Suprapubic skin (tissue), 4 donors: ENCODE measurements at regions not wholly inside any gene's neighbourhood (a gene's known extent, or its start where the extent isn't known, plus 50 kb on each side); places are given as distances from the start of the nearest gene placed in this dataset.

Experiments
- DNase-seq, 2 donors: peaks; one replicate each; pipeline ENCODE4 v3.0.0-alpha.2; 2019; ENCODE audit warnings: low spot score in 2 of 2
- H3K27ac ChIP-seq: fragments of 200-600 bp; sonication (generic); one replicate; pipeline ENCODE4 v1.5.1; 2019
- H3K27me3 ChIP-seq: fragments of 200-600 bp; sonication (generic); one replicate; pipeline ENCODE4 v1.5.1; 2019
- H3K36me3 ChIP-seq: fragments of 200-600 bp; sonication (generic); one replicate; pipeline ENCODE4 v1.5.1; 2019
- H3K4me1 ChIP-seq: fragments of 200-600 bp; sonication (generic); one replicate; pipeline ENCODE4 v1.5.1; 2019
- H3K4me3 ChIP-seq: fragments of 200-600 bp; sonication (generic); one replicate; pipeline ENCODE4 v1.5.1; 2019; ENCODE audit warnings: mild to moderate bottlenecking
- H3K9me3 ChIP-seq: fragments of 200-600 bp; sonication (generic); one replicate; pipeline ENCODE4 v1.5.1; 2019
- EP300 ChIP-seq: sonication (generic); formaldehyde crosslinking; IDR thresholded peaks from one replicate; pipeline ENCODE4 v1.6.1; 2017; ENCODE audit warnings: antibody characterized with exemption
- POLR2A ChIP-seq, 2 donors: fragments of 450-650 bp; IDR thresholded peaks; one replicate each; pipeline ENCODE4 v1.6.1; 2017; ENCODE audit warnings: antibody characterized with exemption in 2 of 2, mild to moderate bottlenecking in 2 of 2, moderate library complexity in 2 of 2
- POLR2AphosphoS5 ChIP-seq, 3 donors: sonication (generic); formaldehyde crosslinking; IDR thresholded peaks; one replicate each; pipeline ENCODE4 v1.6.1; 2017; ENCODE audit warnings: antibody characterized with exemption in 3 of 3
- WGBS: methylation state at CpG from one replicate; pipeline ENCODE4 v1.1.5; 2018; 5-methylcytosine and 5-hydroxymethylcytosine counted together
- TF ChIP-seq, protein P1 (sequence below), 2 donors: fragments of 200-600 bp in 1 of 2; fragments of 450-650 bp in 1 of 2; sonication (generic) in 1 of 2; IDR thresholded peaks; one replicate each; pipeline ENCODE4 v1.5.1; 2016 to 2019; ENCODE audit warnings: antibody characterized with exemption in 2 of 2, mild to moderate bottlenecking in 1 of 2, moderate library complexity in 1 of 2

DNA sequence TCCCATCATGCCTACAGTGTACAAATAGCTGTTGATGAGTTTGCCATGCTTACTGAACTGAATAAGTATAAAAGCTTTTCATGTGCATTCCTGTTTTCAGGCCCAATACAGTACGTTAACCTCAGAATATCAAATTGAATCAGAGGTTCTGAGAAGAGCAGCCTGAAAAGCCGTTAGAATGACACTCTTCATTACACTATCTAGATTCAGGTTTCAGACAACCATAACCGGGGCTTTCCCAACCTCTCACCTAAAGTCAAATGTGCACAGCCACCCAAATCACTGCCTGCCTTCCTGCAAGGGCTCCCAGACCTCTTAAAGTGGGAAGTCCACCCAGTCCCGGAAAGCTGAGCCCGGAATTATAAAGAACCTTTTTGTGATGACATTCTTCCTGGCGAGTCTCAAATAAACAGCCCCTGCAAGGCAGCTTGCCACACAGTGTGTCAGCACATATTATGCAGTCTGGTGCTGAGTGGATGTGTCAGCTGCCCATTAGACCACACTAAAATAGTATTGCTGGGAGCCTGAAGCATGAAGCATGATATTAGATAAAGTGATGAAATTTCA is 245.8 kb downstream of the TLE4 start:
- no peak overlapping the region for H3K27ac ChIP-seq
- H3K4me3 ChIP-seq = no peak overlapping the region
- no peaks in the 10 kb centered on the region for H3K36me3 ChIP-seq
- H3K27me3 ChIP-seq = no peaks in the 10 kb centered on the region
- TF ChIP-seq EP300 (no peak), POLR2A (IDR thresholded peaks at IDR 0.05) (no peak), POLR2AphosphoS5 (IDR thresholded peaks at IDR 0.05) (no peak)
- TF ChIP-seq, protein P1, sequence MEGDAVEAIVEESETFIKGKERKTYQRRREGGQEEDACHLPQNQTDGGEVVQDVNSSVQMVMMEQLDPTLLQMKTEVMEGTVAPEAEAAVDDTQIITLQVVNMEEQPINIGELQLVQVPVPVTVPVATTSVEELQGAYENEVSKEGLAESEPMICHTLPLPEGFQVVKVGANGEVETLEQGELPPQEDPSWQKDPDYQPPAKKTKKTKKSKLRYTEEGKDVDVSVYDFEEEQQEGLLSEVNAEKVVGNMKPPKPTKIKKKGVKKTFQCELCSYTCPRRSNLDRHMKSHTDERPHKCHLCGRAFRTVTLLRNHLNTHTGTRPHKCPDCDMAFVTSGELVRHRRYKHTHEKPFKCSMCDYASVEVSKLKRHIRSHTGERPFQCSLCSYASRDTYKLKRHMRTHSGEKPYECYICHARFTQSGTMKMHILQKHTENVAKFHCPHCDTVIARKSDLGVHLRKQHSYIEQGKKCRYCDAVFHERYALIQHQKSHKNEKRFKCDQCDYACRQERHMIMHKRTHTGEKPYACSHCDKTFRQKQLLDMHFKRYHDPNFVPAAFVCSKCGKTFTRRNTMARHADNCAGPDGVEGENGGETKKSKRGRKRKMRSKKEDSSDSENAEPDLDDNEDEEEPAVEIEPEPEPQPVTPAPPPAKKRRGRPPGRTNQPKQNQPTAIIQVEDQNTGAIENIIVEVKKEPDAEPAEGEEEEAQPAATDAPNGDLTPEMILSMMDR (IDR thresholded peaks at IDR 0.05) = no peak
- WGBS = 50% methylated on average over 6 of the region's 6 CpGs
- H3K4me1 ChIP-seq = peaks cover 3% of the 10 kb centered on the region
- DNase-seq = no peak
- H3K9me3 ChIP-seq = no peaks in the 10 kb centered on the region

DNA sequence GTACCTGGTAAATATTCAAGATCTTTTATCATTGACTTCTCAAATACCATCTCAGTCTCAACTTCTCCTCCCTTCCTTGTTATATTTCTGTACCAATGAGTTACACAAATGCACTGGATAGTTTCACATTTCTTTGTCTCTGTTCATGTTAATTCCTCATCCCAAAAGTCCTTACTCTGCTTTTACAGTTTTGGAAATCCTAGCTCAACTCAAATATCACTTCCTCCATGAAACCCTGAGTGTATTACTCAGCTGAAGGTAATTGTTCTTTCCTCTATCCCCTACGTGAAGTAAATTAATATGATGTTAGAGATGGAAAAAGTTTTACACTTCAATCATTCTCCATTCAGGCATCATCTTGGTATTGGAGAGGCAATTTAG is 241.5 kb downstream of the TLE4 start:
- Histone ChIP-seq H3K4me1 (peaks cover 11% of the 10 kb centered on the region), H3K27me3 (no peaks in the 10 kb centered on the region), H3K4me3 (no peak overlapping the region), H3K36me3 (no peaks in the 10 kb centered on the region), H3K27ac (no peak overlapping the region), H3K9me3 (no peaks in the 10 kb centered on the region)
- TF ChIP-seq, protein P1 (IDR thresholded peaks at IDR 0.05) = no peak
- TF ChIP-seq POLR2AphosphoS5 (IDR thresholded peaks at IDR 0.05) = no peak
- TF ChIP-seq EP300 = no peak
- no peak for TF ChIP-seq POLR2A (IDR thresholded peaks at IDR 0.05)
- 47% methylated on average over 1 of the region's 1 CpG for WGBS
- no peak for DNase-seq

DNA sequence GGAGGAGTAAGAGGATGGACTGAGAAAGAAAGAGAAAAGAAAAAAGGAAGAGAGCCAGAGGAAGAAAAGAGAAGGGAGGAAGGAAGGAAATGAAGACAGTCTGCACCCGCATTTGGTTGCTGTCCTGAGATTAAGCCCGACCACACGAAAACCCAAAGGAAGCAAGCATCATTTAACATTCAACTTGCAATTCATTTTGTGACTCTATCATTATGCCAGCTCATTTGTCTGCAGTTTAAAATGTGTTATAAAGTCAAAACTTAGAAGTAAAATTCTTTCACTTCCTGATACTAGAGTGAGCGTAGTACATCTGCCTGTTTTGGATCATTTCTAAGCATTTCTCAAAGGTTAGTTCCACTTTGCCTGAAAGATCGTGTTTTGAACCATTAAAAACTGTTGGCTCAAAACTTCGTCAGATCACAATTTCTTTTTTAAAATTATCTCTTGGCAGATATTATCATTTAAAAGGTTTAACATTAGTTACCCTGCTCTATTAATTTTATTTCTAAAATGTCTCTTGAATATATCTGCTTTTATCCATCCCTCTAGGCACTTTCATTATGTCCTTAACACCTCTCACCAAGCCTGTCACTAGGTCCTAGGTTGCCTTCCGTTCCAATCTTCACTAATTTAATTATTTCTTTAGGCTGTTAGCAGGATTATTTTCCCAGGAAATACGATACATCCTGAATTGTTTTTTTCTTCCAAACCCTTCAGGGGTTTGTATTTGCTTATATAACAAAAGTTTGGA is 240.9 kb downstream of the TLE4 start:
- 36% methylated on average over 8 of the region's 8 CpGs for WGBS

DNA sequence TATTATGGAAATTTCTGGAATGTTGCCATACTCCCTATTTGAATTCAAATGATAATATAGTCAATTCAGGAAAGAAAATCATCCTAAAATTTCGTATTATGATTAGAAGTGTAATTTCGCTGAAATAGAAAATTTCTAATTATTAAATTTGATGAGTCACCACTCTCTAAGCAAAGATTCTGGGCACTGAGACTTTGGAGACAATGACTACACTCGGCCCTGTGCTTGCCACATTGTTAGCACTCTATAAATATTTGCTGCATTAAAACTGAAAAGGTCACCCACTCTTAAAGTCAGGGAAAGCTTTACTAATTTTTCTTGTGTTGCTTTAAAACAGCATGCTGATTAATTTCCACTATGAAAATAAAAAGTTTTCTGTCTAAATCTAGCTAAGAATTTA is 240.3 kb downstream of the TLE4 start:
- TF ChIP-seq POLR2AphosphoS5 (IDR thresholded peaks at IDR 0.05) = no peak
- no peak for TF ChIP-seq POLR2A (IDR thresholded peaks at IDR 0.05)
- no peak for TF ChIP-seq EP300
- TF ChIP-seq, protein P1 (IDR thresholded peaks at IDR 0.05) = no peak
- Histone ChIP-seq H3K9me3 (no peaks in the 10 kb centered on the region), H3K4me3 (no peak overlapping the region), H3K4me1 (peaks cover 11% of the 10 kb centered on the region), H3K27me3 (no peaks in the 10 kb centered on the region), H3K27ac (no peak overlapping the region), H3K36me3 (no peaks in the 10 kb centered on the region)
- 57% methylated on average over 3 of the region's 3 CpGs for WGBS
- no peak for DNase-seq

More for the DNA sequence above, 240.9 kb downstream of the TLE4 start:
- Histone ChIP-seq H3K36me3 (no peaks in the 10 kb centered on the region), H3K4me3 (no peak overlapping the region), H3K4me1 (peaks cover 11% of the 10 kb centered on the region), H3K27me3 (no peaks in the 10 kb centered on the region), H3K27ac (no peak overlapping the region), H3K9me3 (no peaks in the 10 kb centered on the region)
- no peak for DNase-seq
- TF ChIP-seq POLR2A (IDR thresholded peaks at IDR 0.05) (no peak), POLR2AphosphoS5 (IDR thresholded peaks at IDR 0.05) (no peak)
- TF ChIP-seq, protein P1 (IDR thresholded peaks at IDR 0.05) = no peak

DNA sequence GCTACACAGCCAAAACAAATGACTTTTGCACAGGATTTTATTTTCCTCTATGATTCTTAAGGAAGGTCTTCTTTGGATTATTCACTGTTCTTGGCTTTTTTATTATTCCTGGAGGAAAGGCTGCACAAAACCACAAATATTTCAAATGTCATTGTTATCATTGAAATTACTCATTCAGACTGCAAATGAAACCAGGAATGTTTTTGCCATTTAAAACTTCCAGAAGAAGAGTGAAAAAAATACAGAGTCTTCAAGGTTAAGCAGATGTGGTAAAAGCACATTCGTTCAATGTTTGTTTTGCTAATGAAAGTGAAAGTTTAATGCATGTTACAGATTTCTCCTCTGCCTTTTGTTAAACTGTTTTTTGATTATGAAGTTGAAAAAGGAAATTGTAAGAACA is 238.2 kb downstream of the TLE4 start:
- no peaks in the 10 kb centered on the region for H3K9me3 ChIP-seq
- H3K4me1 ChIP-seq = peaks cover 11% of the 10 kb centered on the region
- H3K27ac ChIP-seq = no peak overlapping the region
- no peaks in the 10 kb centered on the region for H3K27me3 ChIP-seq
- no peak for DNase-seq
- TF ChIP-seq EP300 (no peak), POLR2AphosphoS5 (IDR thresholded peaks at IDR 0.05) (no peak), POLR2A (IDR thresholded peaks at IDR 0.05) (no peak)
- TF ChIP-seq, protein P1 (IDR thresholded peaks at IDR 0.05) = no peak
- H3K4me3 ChIP-seq = no peak overlapping the region
- no peaks in the 10 kb centered on the region for H3K36me3 ChIP-seq
- 17% methylated on average over 1 of the region's 1 CpG for WGBS
